CD1c-positive myeloid dendritic cell (primary cell): ENCODE measurements at regions not wholly inside any gene's neighbourhood (a gene's known extent, or its start where the extent isn't known, plus 50 kb on each side); places are given as distances from the start of the nearest gene placed in this dataset.
A peak's percentile ranks its signal among the peaks of the same experiment; 100 is the strongest.
"Not testable (repeated sequence)": the region's sequence is repeated elsewhere in the genome, so short reads cannot be mapped to it uniquely, and the experiment has no call there.

Experiments used
- DNase-seq: peaks from one replicate; pipeline ENCODE4 v3.0.0-alpha.2; 2016; ENCODE audit errors: extremely low spot score

GRCh38 chr1:157226739-157227138, 88.5 kb upstream of the ETV3 start:
- DNase-seq, result no peak

GRCh38 chr1:157219600-157219999, 81.4 kb upstream of the ETV3 start:
- DNase-seq, result no peak

GRCh38 chr1:157219182-157219581, 81.0 kb upstream of the ETV3 start:
- no peak for DNase-seq

- no peak for DNase-seq
These were observed 80.5 kb upstream of the ETV3 start for GRCh38 chr1:157218671-157219070.

GRCh38 chr1:157217486-157217885, 79.3 kb upstream of the ETV3 start:
- DNase-seq, result no peak

GRCh38 chr1:157213836-157214235, 75.6 kb upstream of the ETV3 start:
- DNase-seq, result no peak

- no peak for DNase-seq
These were observed 71.3 kb upstream of the ETV3 start for GRCh38 chr1:157209514-157209913.

- not testable (repeated sequence) for DNase-seq
These were observed 67.8 kb upstream of the ETV3 start for GRCh38 chr1:157205982-157206381.

GRCh38 chr1:157203166-157203565, 65.0 kb upstream of the ETV3 start:
- DNase-seq, result no peak

GRCh38 chr1:157202331-157202730, 64.1 kb upstream of the ETV3 start:
- DNase-seq, result no peak

GRCh38 chr1:157201767-157202166, 63.6 kb upstream of the ETV3 start:
- no peak for DNase-seq

GRCh38 chr1:157200451-157200850, 62.3 kb upstream of the ETV3 start:
- no peak for DNase-seq

- DNase-seq, result no peak
These were observed 61.2 kb upstream of the ETV3 start for GRCh38 chr1:157199421-157199755.

GRCh38 chr1:157198619-157199420, 60.6 kb upstream of the ETV3 start:
- no peak for DNase-seq

- no peak for DNase-seq
These were observed 59.8 kb upstream of the ETV3 start for GRCh38 chr1:157197906-157198435.

GRCh38 chr1:157196670-157197456, 58.7 kb upstream of the ETV3 start:
- peak; percentile 15 for DNase-seq

GRCh38 chr1:157196245-157196543, 58.0 kb upstream of the ETV3 start:
- no peak for DNase-seq

- DNase-seq, result no peak
These were observed 57.5 kb upstream of the ETV3 start for GRCh38 chr1:157195521-157196244.

GRCh38 chr1:157194731-157195520, 56.7 kb upstream of the ETV3 start:
- no peak for DNase-seq

GRCh38 chr1:157193702-157194391, 55.7 kb upstream of the ETV3 start:
- peak; percentile 68 for DNase-seq

GRCh38 chr1:157193219-157193618, 55.0 kb upstream of the ETV3 start:
- no peak for DNase-seq
